Ishikawa (cell line): ENCODE measurements at regions not wholly inside any gene's neighbourhood (a gene's known extent, or its start where the extent isn't known, plus 50 kb on each side); places are given as distances from the start of the nearest gene placed in this dataset.

Experiments used
- CEBPB ChIP-seq: IDR thresholded peaks from 2 replicates; pipeline ENCODE4 v1.6.1; 2012
- CREB1 ChIP-seq: IDR thresholded peaks from 2 replicates; pipeline ENCODE4 v1.6.1; 2012; ENCODE audit warnings: low read depth
- EGR1 ChIP-seq: IDR thresholded peaks from 2 replicates; pipeline ENCODE4 v1.6.1; 2012
- EP300 ChIP-seq: IDR thresholded peaks from 2 replicates; pipeline ENCODE4 v1.6.1; 2012; ENCODE audit warnings: borderline replicate concordance
- FOXM1 ChIP-seq: IDR thresholded peaks from 2 replicates; pipeline ENCODE4 v1.6.1; 2012; ENCODE audit warnings: low read depth, borderline replicate concordance
- MAX ChIP-seq: IDR thresholded peaks from 2 replicates; pipeline ENCODE4 v1.6.1; 2012
- NFIC ChIP-seq: IDR thresholded peaks from 2 replicates; pipeline ENCODE4 v1.6.1; 2012
- RAD21 ChIP-seq: IDR thresholded peaks from 2 replicates; pipeline ENCODE4 v1.6.1; 2012; ENCODE audit warnings: low read depth
- REST ChIP-seq: IDR thresholded peaks from 2 replicates; pipeline ENCODE4 v1.6.1; 2012; ENCODE audit warnings: low read depth, mild to moderate bottlenecking
- TAF1 ChIP-seq: IDR thresholded peaks from 2 replicates; pipeline ENCODE4 v1.6.1; 2012; ENCODE audit warnings: low read depth, mild to moderate bottlenecking
- TCF12 ChIP-seq: IDR thresholded peaks from 2 replicates; pipeline ENCODE4 v1.6.1; 2012; ENCODE audit warnings: low read depth
- TEAD4 ChIP-seq: IDR thresholded peaks from 2 replicates; pipeline ENCODE4 v1.6.1; 2012
- USF1 ChIP-seq: IDR thresholded peaks from 2 replicates; pipeline ENCODE4 v1.6.1; 2012
- YY1 ChIP-seq: IDR thresholded peaks from 2 replicates; pipeline ENCODE4 v1.6.1; 2012; ENCODE audit warnings: low read depth
- ZBTB7A ChIP-seq: IDR thresholded peaks from 2 replicates; pipeline ENCODE4 v1.6.1; 2012; ENCODE audit warnings: low read depth

GRCh38 chr10:1978584-1978983, 241.3 kb upstream of the ADARB2 start:
- TF ChIP-seq ZBTB7A (no peak), YY1 (no peak), TCF12 (no peak), NFIC (no peak), MAX (no peak), EP300 (no peak), RAD21 (no peak), FOXM1 (no peak)

GRCh38 chr10:1977461-1977860, 240.1 kb upstream of the ADARB2 start:
- no peak for TF ChIP-seq RAD21

GRCh38 chr10:1972406-1972805, 235.1 kb upstream of the ADARB2 start:
- no peak for TF ChIP-seq NFIC
- TF ChIP-seq RAD21, result no peak
- TF ChIP-seq TCF12, result no peak
- TF ChIP-seq EGR1, result no peak

GRCh38 chr10:1968257-1969033, 231.1 kb upstream of the ADARB2 start:
- TF ChIP-seq MAX (no peak), YY1 (no peak)

GRCh38 chr10:1966712-1967376, 229.5 kb upstream of the ADARB2 start:
- TF ChIP-seq FOXM1 (no peak), CEBPB (no peak), ZBTB7A (no peak)

GRCh38 chr10:1964476-1964875, 227.2 kb upstream of the ADARB2 start:
- no peak for TF ChIP-seq NFIC
- no peak for TF ChIP-seq EGR1
- TF ChIP-seq TEAD4, result no peak
- TF ChIP-seq MAX, result no peak
- no peak for TF ChIP-seq CREB1
- TF ChIP-seq YY1, result no peak
- no peak for TF ChIP-seq CEBPB
- no peak for TF ChIP-seq REST

- no peak for TF ChIP-seq FOXM1
- no peak for TF ChIP-seq ZBTB7A
- TF ChIP-seq USF1, result no peak
- no peak for TF ChIP-seq MAX
- no peak for TF ChIP-seq REST
- TF ChIP-seq EGR1, result no peak
- no peak for TF ChIP-seq CREB1
- TF ChIP-seq TEAD4, result no peak
- TF ChIP-seq CEBPB, result no peak
- TF ChIP-seq YY1, result no peak
- TF ChIP-seq RAD21, result no peak
- no peak for TF ChIP-seq NFIC
- no peak for TF ChIP-seq TAF1
- no peak for TF ChIP-seq EP300
- TF ChIP-seq TCF12, result no peak
These were observed 226.0 kb upstream of the ADARB2 start for GRCh38 chr10:1963341-1963740.
